ENCODE measurements at regions not wholly inside any gene's neighbourhood (a gene's known extent, or its start where the extent isn't known, plus 50 kb on each side); places are given as distances from the start of the nearest gene placed in this dataset.
"Not testable (repeated sequence)": the region's sequence is repeated elsewhere in the genome, so short reads cannot be mapped to it uniquely, and the experiment has no call there.

GRCh38 chr2:204166961-204167360 lies 230.4 kb downstream of the ICOS start:
- Histone ChIP-seq H3K27ac (ENCODE audit: low read depth, low read length) (no peak overlapping the region), H4K20me1 (ENCODE audit: low read depth, low read length) (no peaks in the 10 kb centered on the region), H3K79me2 (ENCODE audit: insufficient read depth, low read length) (no peaks in the 10 kb centered on the region), H3K9me3 (ENCODE audit: insufficient read depth, low read length) (no peaks in the 10 kb centered on the region), H3K36me3 (ENCODE audit: low read length) (no peaks in the 10 kb centered on the region), H3K9me2 (replicated peaks; ENCODE audit: insufficient read depth, low read length) (no peaks in the 10 kb centered on the region), H3K4me3 (ENCODE audit: insufficient read depth, low read length, poor library complexity, severe bottlenecking) (no peak overlapping the region), H3F3A (ENCODE audit: insufficient read depth) (no peaks in the 10 kb centered on the region), H3K27me3 (ENCODE audit: low read length) (no peaks in the 10 kb centered on the region), H3K4me2 (ENCODE audit: low read depth, low read length, poor library complexity, severe bottlenecking) (no peak overlapping the region), H3K9ac (ENCODE audit: low read length) (no peak overlapping the region), H2AFZ (ENCODE audit: low read depth, low read length, severe bottlenecking) (no peak overlapping the region)
- TF ChIP-seq EZH2phosphoT487 (conservative IDR thresholded peaks at IDR 0.05; ENCODE audit: low read length) (no peak), CTCF (IDR thresholded peaks at IDR 0.05; ENCODE audit: insufficient read depth, low read length, poor library complexity, severe bottlenecking) (no peak)

GRCh38 chr2:204167670-204168069 lies 231.1 kb downstream of the ICOS start:
- H3K4me2 ChIP-seq (ENCODE audit: low read depth, low read length, poor library complexity, severe bottlenecking); H4K20me1 ChIP-seq (ENCODE audit: low read depth, low read length); H3K9me2 ChIP-seq (replicated peaks; ENCODE audit: insufficient read depth, low read length); H3K27me3 ChIP-seq (ENCODE audit: low read length); H3K4me3 ChIP-seq (ENCODE audit: insufficient read depth, low read length, poor library complexity, severe bottlenecking); H3F3A ChIP-seq (ENCODE audit: insufficient read depth); H3K9ac ChIP-seq (ENCODE audit: low read length); H2AFZ ChIP-seq (ENCODE audit: low read depth, low read length, severe bottlenecking); H3K36me3 ChIP-seq (ENCODE audit: low read length); H3K9me3 ChIP-seq (ENCODE audit: insufficient read depth, low read length); H3K27ac ChIP-seq (ENCODE audit: low read depth, low read length); H3K79me2 ChIP-seq (ENCODE audit: insufficient read depth, low read length): not testable (repeated sequence)

- H3K4me3 ChIP-seq (ENCODE audit: insufficient read depth, low read length, poor library complexity, severe bottlenecking) = no peak overlapping the region
- H4K20me1 ChIP-seq (ENCODE audit: low read depth, low read length) = no peaks in the 10 kb centered on the region
- H3F3A ChIP-seq (ENCODE audit: insufficient read depth) = no peaks in the 10 kb centered on the region
- no peaks in the 10 kb centered on the region for H3K27me3 ChIP-seq (ENCODE audit: low read length)
- H3K4me2 ChIP-seq (ENCODE audit: low read depth, low read length, poor library complexity, severe bottlenecking) = no peak overlapping the region
- TF ChIP-seq CTCF (IDR thresholded peaks at IDR 0.05; ENCODE audit: insufficient read depth, low read length, poor library complexity, severe bottlenecking) = no peak
- TF ChIP-seq EZH2phosphoT487 (conservative IDR thresholded peaks at IDR 0.05; ENCODE audit: low read length) = no peak
- no peak overlapping the region for H3K9ac ChIP-seq (ENCODE audit: low read length)
- no peaks in the 10 kb centered on the region for H3K9me3 ChIP-seq (ENCODE audit: insufficient read depth, low read length)
- no peak overlapping the region for H2AFZ ChIP-seq (ENCODE audit: low read depth, low read length, severe bottlenecking)
- H3K79me2 ChIP-seq (ENCODE audit: insufficient read depth, low read length) = no peaks in the 10 kb centered on the region
- no peaks in the 10 kb centered on the region for H3K36me3 ChIP-seq (ENCODE audit: low read length)
- no peaks in the 10 kb centered on the region for H3K9me2 ChIP-seq (replicated peaks; ENCODE audit: insufficient read depth, low read length)
- H3K27ac ChIP-seq (ENCODE audit: low read depth, low read length) = no peak overlapping the region
These were observed 233.8 kb downstream of the ICOS start for GRCh38 chr2:204170411-204170810.

- Histone ChIP-seq H3K4me3 (ENCODE audit: insufficient read depth, low read length, poor library complexity, severe bottlenecking) (no peak overlapping the region), H3K9ac (ENCODE audit: low read length) (no peak overlapping the region), H2AFZ (ENCODE audit: low read depth, low read length, severe bottlenecking) (no peak overlapping the region), H4K20me1 (ENCODE audit: low read depth, low read length) (no peaks in the 10 kb centered on the region), H3K79me2 (ENCODE audit: insufficient read depth, low read length) (no peaks in the 10 kb centered on the region), H3K27me3 (ENCODE audit: low read length) (no peaks in the 10 kb centered on the region), H3K27ac (ENCODE audit: low read depth, low read length) (no peak overlapping the region), H3K36me3 (ENCODE audit: low read length) (no peaks in the 10 kb centered on the region), H3F3A (ENCODE audit: insufficient read depth) (no peaks in the 10 kb centered on the region), H3K4me2 (ENCODE audit: low read depth, low read length, poor library complexity, severe bottlenecking) (no peak overlapping the region), H3K9me3 (ENCODE audit: insufficient read depth, low read length) (no peaks in the 10 kb centered on the region), H3K9me2 (replicated peaks; ENCODE audit: insufficient read depth, low read length) (no peaks in the 10 kb centered on the region)
- TF ChIP-seq EZH2phosphoT487 (conservative IDR thresholded peaks at IDR 0.05; ENCODE audit: low read length) = no peak
- TF ChIP-seq CTCF (IDR thresholded peaks at IDR 0.05; ENCODE audit: insufficient read depth, low read length, poor library complexity, severe bottlenecking) = no peak
These were observed 235.0 kb downstream of the ICOS start for GRCh38 chr2:204171432-204172144.
